Uterus (tissue), 3 donors: ENCODE measurements at regions not wholly inside any gene's neighbourhood (a gene's known extent, or its start where the extent isn't known, plus 50 kb on each side); places are given as distances from the start of the nearest gene placed in this dataset.

ENCODE experiments used
- DNase-seq, 2 donors: peaks; one replicate each; pipeline ENCODE4 v3.0.0-alpha.2; 2019 to 2020
- H3K27ac ChIP-seq, 2 donors: fragments of 200-600 bp; sonication (generic); 1 replicate in 1 of 2; 2 replicates in 1 of 2; pipeline ENCODE4 v1.5.1; 2016 to 2018
- H3K27me3 ChIP-seq, 2 donors: fragments of 200-600 bp; sonication (generic); one replicate each; pipeline ENCODE4 v1.5.1; 2018 to 2019; ENCODE audit warnings: control low read depth in 1 of 2
- H3K36me3 ChIP-seq, 2 donors: fragments of 200-600 bp; sonication (generic); one replicate each; pipeline ENCODE4 v1.5.1; 2019; ENCODE audit warnings: control low read depth in 1 of 2
- H3K4me1 ChIP-seq, 2 donors: fragments of 200-600 bp; sonication (generic); one replicate each; pipeline ENCODE4 v1.5.1; 2018 to 2019; ENCODE audit warnings: control low read depth in 1 of 2
- H3K4me3 ChIP-seq, 2 donors: fragments of 200-600 bp; sonication (generic); 1 replicate in 1 of 2; 2 replicates in 1 of 2; pipeline ENCODE4 v1.5.1; 2018 to 2019; ENCODE audit warnings: mild to moderate bottlenecking in 1 of 2
- H3K9me3 ChIP-seq, 2 donors: fragments of 200-600 bp; sonication (generic); one replicate each; pipeline ENCODE4 v1.5.1; 2019; ENCODE audit warnings: control low read depth in 1 of 2
- CTCF ChIP-seq, 4 experiments: fragments of 200-600 bp in 2 of 4; fragments of 450-650 bp in 2 of 4; sonication (generic) in 2 of 4; IDR thresholded peaks; one replicate each; pipeline ENCODE4 v1.5.1; 2016 to 2019; ENCODE audit warnings: antibody characterized with exemption in 4 of 4, mild to moderate bottlenecking in 2 of 4, moderate library complexity in 1 of 4
- POLR2A ChIP-seq, 2 donors: fragments of 450-650 bp; IDR thresholded peaks; one replicate each; pipeline ENCODE4 v1.6.1; 2016; ENCODE audit warnings: antibody characterized with exemption in 2 of 2, mild to moderate bottlenecking in 1 of 2, moderate library complexity in 1 of 2
- intact Hi-C: fragments of 100-400 bp; cut with DNase I; formaldehyde crosslinking; loops from one replicate; pipeline ENCODE4 v1.15.1; 2023; ENCODE audit warnings: low total_unique reads
- donor health status: DM: yes; HTN: yes; CAD: no.

GRCh38 chr6:114707081-114707620 is 364.3 kb upstream of the HS3ST5 start:
- Histone ChIP-seq H3K27me3 (no peaks in the 10 kb centered on the region), H3K4me3 (no peak overlapping the region), H3K36me3 (no peaks in the 10 kb centered on the region), H3K27ac (no peak overlapping the region), H3K4me1 (no peaks in the 10 kb centered on the region), H3K9me3 (no peaks in the 10 kb centered on the region)
- TF ChIP-seq POLR2A (IDR thresholded peaks at IDR 0.05) (no peak), CTCF (IDR thresholded peaks at IDR 0.05) (no peak)
- DNase-seq: no peak
- intact Hi-C loops: no loop called here

- no peak for DNase-seq
- H3K9me3 ChIP-seq: no peaks in the 10 kb centered on the region
Observed at GRCh38 chr6:114690625-114691024, 347.8 kb upstream of the HS3ST5 start.

GRCh38 chr6:114659513-114659912 is 316.7 kb upstream of the HS3ST5 start:
- no peaks in the 10 kb centered on the region for H3K9me3 ChIP-seq
- TF ChIP-seq POLR2A (IDR thresholded peaks at IDR 0.05) (no peak), CTCF (IDR thresholded peaks at IDR 0.05) (no peak)
- H3K4me1 ChIP-seq: no peaks in the 10 kb centered on the region
- no peak overlapping the region for H3K27ac ChIP-seq
- DNase-seq: no peak
- H3K27me3 ChIP-seq: no peaks in the 10 kb centered on the region
- intact Hi-C loops: no loop called here
- no peak overlapping the region for H3K4me3 ChIP-seq
- H3K36me3 ChIP-seq: no peaks in the 10 kb centered on the region

More at GRCh38 chr6:114690625-114691024, 347.8 kb upstream of the HS3ST5 start:
- TF ChIP-seq CTCF (IDR thresholded peaks at IDR 0.05) (no peak), POLR2A (IDR thresholded peaks at IDR 0.05) (no peak)
- Histone ChIP-seq H3K36me3 (no peaks in the 10 kb centered on the region), H3K27me3 (no peaks in the 10 kb centered on the region), H3K27ac (no peak overlapping the region), H3K4me3 (no peak overlapping the region), H3K4me1 (no peaks in the 10 kb centered on the region)
- intact Hi-C loops: no loop called here

- intact Hi-C loops: no loop called here
Observed at GRCh38 chr6:114651611-114652010, 308.8 kb upstream of the HS3ST5 start.

GRCh38 chr6:114650891-114651290 is 308.1 kb upstream of the HS3ST5 start:
- Histone ChIP-seq H3K4me1 (no peaks in the 10 kb centered on the region), H3K27me3 (no peaks in the 10 kb centered on the region), H3K9me3 (no peaks in the 10 kb centered on the region), H3K4me3 (no peak overlapping the region), H3K27ac (no peak overlapping the region), H3K36me3 (no peaks in the 10 kb centered on the region)
- TF ChIP-seq CTCF (IDR thresholded peaks at IDR 0.05): no peak
- TF ChIP-seq POLR2A (IDR thresholded peaks at IDR 0.05): no peak
- intact Hi-C loops: no loop called here
- DNase-seq: no peak

More at GRCh38 chr6:114651611-114652010, 308.8 kb upstream of the HS3ST5 start:
- Histone ChIP-seq H3K4me1 (no peaks in the 10 kb centered on the region), H3K36me3 (no peaks in the 10 kb centered on the region), H3K4me3 (no peak overlapping the region), H3K9me3 (no peaks in the 10 kb centered on the region), H3K27ac (no peak overlapping the region), H3K27me3 (no peaks in the 10 kb centered on the region)
- TF ChIP-seq POLR2A (IDR thresholded peaks at IDR 0.05) (no peak), CTCF (IDR thresholded peaks at IDR 0.05) (no peak)
- DNase-seq: no peak
